Right atrium auricular region (tissue), 2 donors: ENCODE measurements at regions not wholly inside any gene's neighbourhood (a gene's known extent, or its start where the extent isn't known, plus 50 kb on each side); places are given as distances from the start of the nearest gene placed in this dataset.

Experiments
- DNase-seq: peaks from one replicate; pipeline ENCODE4 v3.0.0-alpha.2; 2019; ENCODE audit warnings: low spot score
- H3K27ac ChIP-seq, 2 donors: fragments of 200-600 bp; sonication (generic); 1 replicate in 1 of 2; 2 replicates in 1 of 2; pipeline ENCODE4 v1.5.1; 2016 to 2019
- H3K27me3 ChIP-seq, 2 donors: fragments of 200-600 bp; sonication (generic); one replicate each; pipeline versions ENCODE4 v1.5.1 to v1.6.0; 2017 to 2019
- H3K36me3 ChIP-seq: fragments of 200-600 bp; sonication (generic); one replicate; pipeline ENCODE4 v1.5.1; 2016
- H3K4me1 ChIP-seq, 2 donors: fragments of 200-600 bp; sonication (generic); one replicate each; pipeline versions ENCODE4 v1.5.1 to v1.6.0; 2017 to 2019
- H3K4me3 ChIP-seq, 2 donors: fragments of 200-600 bp; sonication (generic); 1 replicate in 1 of 2; 2 replicates in 1 of 2; pipeline ENCODE4 v1.5.1; 2017 to 2019; ENCODE audit warnings: mild to moderate bottlenecking in 1 of 2, moderate library complexity in 1 of 2
- H3K9me3 ChIP-seq, 2 donors: fragments of 200-600 bp; sonication (generic); one replicate each; pipeline ENCODE4 v1.5.1; 2019
- TF ChIP-seq, protein P1 (sequence below), 2 donors: fragments of 200-600 bp; sonication (generic); IDR thresholded peaks; one replicate each; pipeline ENCODE4 v1.5.1; 2019; ENCODE audit warnings: antibody characterized with exemption in 2 of 2

DNA sequence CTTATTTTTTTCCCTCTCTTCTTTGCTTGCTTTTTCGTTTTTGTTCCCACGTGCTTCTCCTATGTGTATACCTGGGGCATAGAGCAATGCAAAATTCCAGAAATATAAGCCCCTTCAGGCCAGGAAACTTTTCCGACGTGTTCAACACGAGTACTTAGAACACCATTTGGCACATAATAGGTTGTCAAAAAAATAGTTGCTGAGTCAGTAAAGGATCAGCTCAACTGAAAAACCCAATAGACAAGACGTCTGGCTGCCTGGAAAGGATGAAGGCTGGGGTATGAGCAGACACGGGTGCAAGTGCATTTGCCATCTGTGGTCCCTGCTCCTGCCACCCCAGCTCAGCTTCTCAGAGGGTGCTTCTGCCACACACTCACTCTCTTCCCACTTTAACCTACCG, 823.0 kb upstream of the SOX11 start:
- Histone ChIP-seq H3K9me3 (no peaks in the 10 kb centered on the region), H3K27me3 (no peaks in the 10 kb centered on the region), H3K36me3 (no peaks in the 10 kb centered on the region), H3K4me1 (no peaks in the 10 kb centered on the region), H3K4me3 (no peak overlapping the region), H3K27ac (no peak overlapping the region)
- TF ChIP-seq, protein P1, sequence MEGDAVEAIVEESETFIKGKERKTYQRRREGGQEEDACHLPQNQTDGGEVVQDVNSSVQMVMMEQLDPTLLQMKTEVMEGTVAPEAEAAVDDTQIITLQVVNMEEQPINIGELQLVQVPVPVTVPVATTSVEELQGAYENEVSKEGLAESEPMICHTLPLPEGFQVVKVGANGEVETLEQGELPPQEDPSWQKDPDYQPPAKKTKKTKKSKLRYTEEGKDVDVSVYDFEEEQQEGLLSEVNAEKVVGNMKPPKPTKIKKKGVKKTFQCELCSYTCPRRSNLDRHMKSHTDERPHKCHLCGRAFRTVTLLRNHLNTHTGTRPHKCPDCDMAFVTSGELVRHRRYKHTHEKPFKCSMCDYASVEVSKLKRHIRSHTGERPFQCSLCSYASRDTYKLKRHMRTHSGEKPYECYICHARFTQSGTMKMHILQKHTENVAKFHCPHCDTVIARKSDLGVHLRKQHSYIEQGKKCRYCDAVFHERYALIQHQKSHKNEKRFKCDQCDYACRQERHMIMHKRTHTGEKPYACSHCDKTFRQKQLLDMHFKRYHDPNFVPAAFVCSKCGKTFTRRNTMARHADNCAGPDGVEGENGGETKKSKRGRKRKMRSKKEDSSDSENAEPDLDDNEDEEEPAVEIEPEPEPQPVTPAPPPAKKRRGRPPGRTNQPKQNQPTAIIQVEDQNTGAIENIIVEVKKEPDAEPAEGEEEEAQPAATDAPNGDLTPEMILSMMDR (IDR thresholded peaks at IDR 0.05), result no peak
- no peak for DNase-seq

DNA sequence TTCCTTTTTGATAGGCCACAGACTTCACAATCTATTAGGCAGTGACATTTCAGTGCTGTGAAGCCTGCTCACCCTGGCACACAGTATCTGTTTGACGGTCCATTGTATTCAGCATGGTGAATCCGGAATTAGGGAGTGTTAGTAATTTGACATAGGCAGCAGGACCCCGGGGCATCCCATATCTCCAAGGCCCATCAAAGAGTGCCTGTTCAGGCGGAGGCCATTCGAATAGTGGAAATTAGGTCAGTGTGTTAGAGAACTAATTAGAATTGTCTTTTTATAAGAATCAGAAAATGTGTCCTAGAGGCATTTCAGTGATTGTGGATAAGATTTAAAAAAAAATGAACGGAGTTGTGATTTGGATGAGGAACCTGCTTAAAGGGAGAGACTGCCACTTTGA, 818.8 kb upstream of the SOX11 start:
- DNase-seq, result no peak
- Histone ChIP-seq H3K27me3 (no peaks in the 10 kb centered on the region), H3K9me3 (no peaks in the 10 kb centered on the region), H3K27ac (no peak overlapping the region), H3K4me3 (no peak overlapping the region), H3K36me3 (no peaks in the 10 kb centered on the region), H3K4me1 (no peaks in the 10 kb centered on the region)
- TF ChIP-seq, protein P1 (IDR thresholded peaks at IDR 0.05), result no peak

DNA sequence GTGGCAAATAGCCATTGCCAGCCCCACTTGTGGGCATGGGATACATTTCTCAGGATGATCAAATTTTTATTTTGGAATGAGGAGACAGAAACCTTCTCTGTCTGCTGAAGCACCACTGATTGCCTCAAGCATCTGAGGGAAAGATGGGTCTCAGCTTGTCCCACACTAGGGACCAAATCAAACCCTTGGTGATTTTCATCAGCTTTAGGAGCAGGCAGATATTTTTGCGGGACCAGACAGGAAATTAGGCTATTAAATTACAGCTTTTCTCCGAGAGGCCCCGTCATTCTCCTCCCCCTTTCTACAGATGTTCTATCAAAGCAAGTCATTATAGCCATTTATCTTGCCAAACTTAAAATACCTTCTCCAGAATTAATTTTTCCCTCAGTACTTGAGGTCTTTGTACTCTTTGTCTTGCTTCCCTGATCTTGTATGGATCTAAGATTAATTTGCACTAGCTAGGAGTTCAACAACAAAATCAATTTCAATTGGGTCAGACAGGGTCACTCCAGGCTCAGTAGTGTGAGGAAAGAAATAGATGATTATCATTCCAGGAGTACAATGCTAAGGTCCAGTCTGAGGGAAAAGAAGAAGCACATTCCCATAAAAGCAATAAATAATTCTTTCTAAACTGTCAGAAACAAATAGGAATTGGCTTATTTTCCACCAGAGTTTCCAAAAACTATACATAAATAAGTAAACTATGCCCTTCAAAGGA, 818.1 kb upstream of the SOX11 start:
- Histone ChIP-seq H3K4me3 (no peak overlapping the region), H3K36me3 (no peaks in the 10 kb centered on the region), H3K27ac (no peak overlapping the region), H3K4me1 (no peaks in the 10 kb centered on the region), H3K27me3 (no peaks in the 10 kb centered on the region), H3K9me3 (no peaks in the 10 kb centered on the region)
- no peak for DNase-seq
- TF ChIP-seq, protein P1 (IDR thresholded peaks at IDR 0.05), result no peak

DNA sequence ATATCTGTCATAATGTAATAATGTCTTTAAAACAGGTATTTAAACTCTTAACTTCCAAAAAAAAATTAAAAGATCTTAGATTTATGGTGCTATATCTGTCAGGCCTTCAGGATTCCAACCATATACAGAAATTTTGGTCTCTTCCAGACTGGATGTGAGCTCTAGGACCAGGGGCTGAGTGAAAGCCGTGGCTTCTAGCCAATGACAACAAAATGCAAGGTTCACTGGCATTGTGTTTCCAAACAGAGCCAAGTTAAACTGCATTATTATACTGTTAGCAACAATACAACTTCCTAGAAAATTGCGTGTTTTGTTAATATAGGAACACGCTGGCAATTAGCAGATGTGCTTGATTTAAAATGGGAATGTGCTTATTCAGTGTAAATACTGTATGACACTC, 809.8 kb upstream of the SOX11 start:
- Histone ChIP-seq H3K4me3 (no peak overlapping the region), H3K27me3 (no peaks in the 10 kb centered on the region), H3K36me3 (no peaks in the 10 kb centered on the region), H3K9me3 (no peaks in the 10 kb centered on the region), H3K27ac (no peak overlapping the region), H3K4me1 (no peaks in the 10 kb centered on the region)
- TF ChIP-seq, protein P1 (IDR thresholded peaks at IDR 0.05), result no peak
- DNase-seq, result no peak

DNA sequence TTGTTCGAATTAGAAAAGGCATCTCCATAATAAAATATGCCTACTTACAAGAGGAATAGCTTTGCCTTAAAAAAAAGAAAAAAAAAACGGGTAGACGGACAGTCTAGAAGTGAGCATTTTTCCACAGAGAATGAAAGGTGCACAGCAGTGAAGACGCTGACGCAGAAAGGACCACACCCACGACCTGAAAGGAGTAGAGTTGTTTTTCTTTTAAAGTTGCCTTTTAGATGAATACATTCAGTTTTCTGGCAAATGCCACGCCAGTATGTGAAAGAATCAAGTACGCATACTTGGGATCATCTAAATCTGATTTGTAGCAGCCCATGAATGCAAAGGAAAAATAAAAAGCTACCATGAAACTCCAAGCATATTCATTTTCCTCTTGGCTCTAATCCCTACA, 809.2 kb upstream of the SOX11 start:
- H3K27me3 ChIP-seq, result no peaks in the 10 kb centered on the region
- no peaks in the 10 kb centered on the region for H3K4me1 ChIP-seq
- no peak overlapping the region for H3K27ac ChIP-seq
- TF ChIP-seq, protein P1 (IDR thresholded peaks at IDR 0.05), result no peak
- H3K36me3 ChIP-seq, result no peaks in the 10 kb centered on the region
- no peaks in the 10 kb centered on the region for H3K9me3 ChIP-seq
- H3K4me3 ChIP-seq, result no peak overlapping the region
- no peak for DNase-seq

DNA sequence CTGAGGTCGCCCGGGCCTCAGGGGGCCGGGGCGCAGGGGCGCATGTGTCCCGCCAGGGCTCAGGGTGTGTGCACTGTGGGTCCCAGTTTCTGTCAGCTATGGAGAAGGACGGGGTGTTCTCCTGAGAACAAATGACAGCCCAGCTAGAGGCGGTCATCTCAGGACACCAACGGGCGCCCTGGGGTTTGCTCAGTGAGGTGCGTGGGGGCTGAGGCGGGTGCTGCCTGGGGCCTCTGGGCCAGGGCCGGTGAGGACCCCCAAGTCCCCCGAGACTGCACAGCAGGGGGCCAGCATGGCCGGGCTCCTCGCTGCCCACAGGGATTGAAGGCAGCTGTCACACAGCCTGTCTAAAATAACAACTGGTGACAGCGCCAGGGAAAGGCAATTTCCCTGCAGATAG, 808.8 kb upstream of the SOX11 start:
- DNase-seq, result no peak

More for the DNA sequence above, 808.8 kb upstream of the SOX11 start:
- Histone ChIP-seq H3K27me3 (no peaks in the 10 kb centered on the region), H3K9me3 (no peaks in the 10 kb centered on the region), H3K4me1 (no peaks in the 10 kb centered on the region), H3K27ac (no peak overlapping the region), H3K36me3 (no peaks in the 10 kb centered on the region), H3K4me3 (no peak overlapping the region)
- TF ChIP-seq, protein P1 (IDR thresholded peaks at IDR 0.05), result no peak
